ENCODE measurements at regions not wholly inside any gene's neighbourhood (a gene's known extent, or its start where the extent isn't known, plus 50 kb on each side); places are given as distances from the start of the nearest gene placed in this dataset.
"Not testable (repeated sequence)": the region's sequence is repeated elsewhere in the genome, so short reads cannot be mapped to it uniquely, and the experiment has no call there.

DNA sequence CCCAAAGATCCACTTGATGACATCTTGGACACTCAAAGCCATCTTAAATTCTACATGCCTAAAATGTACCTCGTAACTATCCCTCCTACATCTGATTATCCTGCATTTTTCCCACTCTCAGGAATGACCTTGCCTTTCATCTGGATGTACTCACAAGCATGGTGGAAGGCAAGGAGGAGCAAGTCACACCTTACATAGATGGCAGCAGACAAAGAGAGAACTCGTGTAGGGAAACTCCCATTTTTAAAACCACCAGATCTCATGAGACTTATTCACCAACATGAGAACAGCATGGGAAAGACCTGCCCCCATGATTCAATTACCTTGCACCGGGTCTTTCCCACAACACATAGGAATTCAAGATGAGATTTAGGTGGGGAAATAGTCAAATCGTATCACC is 616.0 kb downstream of the MCTP2 start:
- no peak for DNase-seq

DNA sequence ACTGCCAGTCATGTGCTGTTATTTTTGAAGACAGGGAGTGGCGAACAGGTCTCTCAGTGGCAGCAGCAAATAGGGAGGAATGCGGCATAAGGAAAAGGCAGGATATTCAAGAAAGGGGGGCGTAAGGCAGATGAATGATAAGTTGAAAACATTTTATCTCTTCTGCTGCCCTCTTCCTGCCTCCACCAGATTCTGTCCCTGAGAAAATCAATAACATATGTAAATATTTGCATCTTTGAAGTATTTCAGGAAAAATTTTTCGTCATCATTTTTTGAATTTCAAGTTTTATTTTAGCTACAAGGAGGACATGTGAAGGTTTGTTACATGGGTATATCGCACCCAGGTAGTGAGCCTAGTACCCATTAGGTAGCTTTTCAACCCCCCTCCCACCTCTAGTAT is 616.7 kb downstream of the MCTP2 start:
- no peak for DNase-seq

DNA sequence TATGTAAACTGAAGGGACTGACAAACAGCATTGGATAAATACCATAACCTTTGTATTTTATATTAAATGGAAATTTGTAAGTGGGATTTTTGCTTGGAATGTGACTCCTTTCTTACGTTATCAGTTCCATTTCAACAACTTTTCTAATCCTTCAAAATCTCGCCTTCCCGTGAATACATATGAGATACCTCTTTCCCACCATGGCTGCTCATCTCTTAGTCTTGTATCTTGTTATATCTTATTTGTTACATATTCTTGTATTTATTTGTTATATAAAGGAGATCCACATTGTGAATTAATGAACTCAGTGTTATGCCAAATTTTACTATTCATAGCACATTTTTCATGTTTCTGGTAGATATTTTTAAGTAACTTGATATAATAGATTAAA is 623.7 kb downstream of the MCTP2 start:
- no peak for DNase-seq

DNA sequence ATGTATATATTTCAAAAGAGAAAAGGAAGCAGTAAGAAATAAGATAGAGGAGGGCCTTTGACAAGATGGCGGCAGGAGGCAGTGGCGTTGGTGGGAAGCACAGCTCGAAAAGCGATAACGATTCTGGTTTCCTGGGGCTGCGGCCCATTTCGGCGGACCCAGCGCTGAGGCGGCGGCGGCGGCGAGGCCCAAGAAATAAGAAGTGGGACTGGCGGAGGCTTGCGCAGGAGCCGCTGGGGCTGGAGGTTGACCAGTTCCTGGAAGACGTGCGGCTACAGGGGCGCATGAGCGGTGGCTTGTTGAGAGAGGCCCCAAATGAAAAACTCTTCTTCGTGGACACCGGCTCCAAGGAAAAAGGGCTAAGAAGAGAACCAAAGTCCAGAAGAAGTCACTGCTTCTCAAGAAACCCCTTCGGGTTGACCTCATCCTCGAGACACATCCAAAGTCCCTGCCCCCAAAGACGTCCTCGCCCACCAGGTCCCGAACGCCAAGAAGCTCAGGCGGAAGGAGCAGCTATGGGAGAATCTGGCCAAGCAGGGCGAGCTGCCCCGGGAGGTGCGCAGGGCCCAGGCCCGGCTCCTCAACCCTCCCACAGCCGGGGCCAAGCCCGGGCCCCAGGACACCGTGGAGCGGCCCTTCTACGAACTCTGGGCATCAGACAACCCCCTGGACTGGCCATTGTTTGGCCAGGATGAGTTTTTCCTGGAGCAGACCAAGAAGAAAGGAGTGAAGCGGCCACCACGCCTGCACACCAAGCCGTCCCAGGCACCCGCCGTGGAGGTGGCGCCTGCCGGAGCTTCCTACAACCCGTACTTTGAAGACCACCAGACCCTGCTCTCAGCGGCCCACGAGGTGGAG is 624.3 kb downstream of the MCTP2 start:
- no peak for DNase-seq

DNA sequence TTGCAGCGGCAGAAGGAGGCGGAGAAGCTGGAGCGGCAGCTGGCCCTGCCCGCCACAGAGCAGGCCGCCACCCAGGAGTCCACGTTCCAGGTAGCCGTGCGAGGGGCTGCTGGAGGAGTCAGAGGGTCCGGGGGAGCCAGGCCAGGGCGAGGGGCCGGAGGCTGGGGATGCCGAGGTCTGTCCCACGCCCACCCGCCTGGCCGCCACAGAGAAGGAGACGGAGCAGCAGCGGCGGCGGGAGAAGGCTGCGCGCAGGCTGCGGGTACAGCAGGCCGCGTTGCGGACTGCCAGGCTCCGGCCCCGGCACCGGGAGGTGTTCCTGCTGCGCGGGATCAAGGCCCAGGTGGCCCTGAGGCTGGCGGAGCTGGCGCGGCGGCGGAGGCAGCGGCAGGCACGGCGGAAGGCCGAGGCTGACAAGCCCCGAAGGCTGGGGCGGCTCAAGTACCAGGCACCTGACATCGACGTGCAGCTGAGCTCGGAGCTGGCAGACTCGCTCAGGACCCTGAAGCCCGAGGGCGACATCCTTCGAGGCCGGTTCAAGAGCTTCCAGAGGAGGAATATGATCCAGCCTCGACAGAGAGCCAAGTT is 625.0 kb downstream of the MCTP2 start:
- no peak for DNase-seq

DNA sequence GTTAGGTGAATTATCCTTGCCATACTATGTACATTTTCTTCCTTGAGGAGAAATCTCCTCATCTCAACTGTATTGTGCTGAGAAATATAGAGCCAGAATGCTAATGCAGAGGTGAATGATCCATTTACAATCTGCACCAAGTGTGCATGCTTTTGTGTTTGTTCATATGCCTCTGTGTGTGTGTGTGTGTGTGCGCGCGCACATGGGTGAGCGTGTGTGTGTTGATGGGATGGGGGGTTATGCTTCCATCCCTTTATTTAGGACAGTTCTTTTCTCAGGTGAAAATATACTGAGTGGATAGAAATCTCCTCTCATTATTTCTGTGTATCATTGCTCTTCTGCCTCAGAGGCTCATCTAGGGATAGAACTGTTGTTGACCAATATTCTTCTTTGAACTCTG is 626.1 kb downstream of the MCTP2 start:
- DNase-seq = no peak

DNA sequence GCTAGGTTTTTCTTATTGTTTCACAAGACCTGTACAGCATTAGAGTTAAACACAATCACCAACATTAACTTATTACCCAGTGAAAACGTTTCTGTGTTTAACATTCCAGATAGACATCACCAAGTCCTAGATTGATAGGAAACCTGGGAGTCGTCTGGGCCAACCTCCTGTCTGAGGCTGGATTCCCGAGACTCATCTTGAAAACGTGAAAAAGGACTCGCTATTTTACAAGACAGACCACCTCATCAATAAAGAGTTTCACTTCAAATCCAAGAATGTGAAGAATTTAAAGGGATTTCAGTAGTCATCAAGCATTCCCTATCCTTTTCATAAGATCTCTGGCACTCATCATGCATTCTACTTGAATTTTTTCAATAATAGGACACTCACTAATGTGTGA is 626.6 kb downstream of the MCTP2 start:
- no peak for DNase-seq

DNA sequence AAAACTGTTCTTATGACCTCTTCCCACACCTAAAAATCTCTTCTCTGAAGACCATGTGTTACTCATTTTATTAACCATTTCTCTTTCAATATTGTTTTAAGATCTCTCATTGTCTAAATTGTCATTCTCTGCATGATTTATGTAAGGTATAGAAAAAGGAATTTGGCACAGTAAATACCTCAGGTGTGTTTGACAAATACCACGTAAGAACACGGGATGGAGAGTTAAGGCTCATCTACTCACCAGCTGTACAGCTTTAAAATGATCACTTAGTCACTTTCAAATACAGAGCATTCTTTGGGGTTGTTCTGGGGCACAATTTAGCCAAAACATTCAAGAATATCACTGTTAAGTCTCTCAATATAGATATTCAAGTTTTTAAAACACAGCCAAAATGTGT is 627.1 kb downstream of the MCTP2 start:
- no peak for DNase-seq

DNA sequence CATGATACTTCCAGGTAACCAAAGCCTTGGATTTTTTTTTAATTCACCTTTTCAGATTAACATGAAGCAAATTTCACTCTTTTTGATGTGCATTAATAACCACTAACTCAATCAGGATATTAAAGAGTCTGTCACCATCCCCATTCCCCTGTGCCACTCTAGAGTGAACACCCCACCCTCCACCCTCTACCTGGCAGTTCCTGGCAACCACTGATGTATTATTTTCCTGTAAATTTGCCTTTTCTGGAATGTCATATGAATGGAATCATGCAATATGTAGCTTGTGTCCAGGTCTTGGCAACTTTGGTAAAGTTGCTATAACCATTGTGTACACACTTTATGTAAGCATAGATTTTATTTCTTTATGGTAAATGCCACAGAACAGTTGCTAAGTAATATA is 627.6 kb downstream of the MCTP2 start:
- DNase-seq = no peak

DNA sequence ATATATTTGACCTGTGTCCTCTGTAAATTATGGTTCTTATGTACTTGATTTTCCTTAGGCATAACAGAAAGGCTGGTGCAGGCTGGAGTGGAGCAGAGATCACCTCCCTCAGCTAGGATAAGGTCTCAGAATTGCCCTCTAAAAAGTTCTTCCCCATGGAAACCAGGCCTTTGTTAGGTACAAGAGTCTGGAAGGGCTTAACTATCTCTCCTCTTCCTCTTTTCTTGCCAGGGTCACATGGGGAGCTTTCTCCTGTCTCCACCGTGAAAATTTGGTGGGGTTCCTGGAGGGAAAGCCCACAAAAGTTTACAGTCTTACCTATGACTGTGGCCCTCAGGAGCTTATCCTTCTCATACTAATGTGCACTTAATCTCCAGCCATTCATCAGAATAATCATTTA is 633.2 kb downstream of the MCTP2 start:
- DNase-seq = no peak

DNA sequence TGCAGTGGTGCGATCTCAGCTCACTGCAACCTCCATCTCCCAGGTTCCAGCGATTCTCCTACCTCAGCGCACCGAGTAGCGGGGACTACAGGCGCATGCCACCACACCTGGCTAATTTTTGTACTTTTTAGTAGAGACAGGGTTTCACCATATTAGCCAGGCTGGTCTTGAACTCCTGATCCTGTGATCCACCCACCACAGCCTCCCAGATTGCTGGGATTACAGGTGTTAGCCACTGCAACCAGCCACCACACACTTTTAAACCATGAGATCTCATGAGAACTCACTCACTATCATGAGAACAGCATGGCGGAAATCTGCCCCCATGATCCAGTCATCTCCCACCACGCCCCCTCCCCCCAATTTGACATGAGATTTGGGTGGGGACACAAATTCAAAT is 636.9 kb downstream of the MCTP2 start:
- DNase-seq = not testable (repeated sequence)

DNA sequence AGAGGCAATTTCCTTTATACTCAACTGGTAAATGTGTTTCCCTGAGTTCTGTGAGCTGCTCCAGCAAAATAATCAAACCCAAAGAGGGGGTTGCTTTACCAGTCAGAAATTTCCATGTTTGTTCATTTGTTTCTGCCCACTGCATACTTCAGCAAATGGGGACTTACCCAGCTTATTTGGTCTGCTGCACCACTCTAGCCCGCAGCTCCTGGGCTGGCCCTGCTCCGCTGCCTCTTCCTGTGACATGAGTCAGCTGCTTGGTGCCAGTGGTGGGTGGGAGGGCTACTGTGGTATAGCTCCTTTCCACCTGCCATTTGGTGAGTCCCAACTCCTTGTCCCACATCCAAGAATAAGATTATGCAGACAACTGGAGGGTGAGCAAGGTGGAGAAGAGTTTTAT is 644.2 kb downstream of the MCTP2 start:
- no peak for DNase-seq

DNA sequence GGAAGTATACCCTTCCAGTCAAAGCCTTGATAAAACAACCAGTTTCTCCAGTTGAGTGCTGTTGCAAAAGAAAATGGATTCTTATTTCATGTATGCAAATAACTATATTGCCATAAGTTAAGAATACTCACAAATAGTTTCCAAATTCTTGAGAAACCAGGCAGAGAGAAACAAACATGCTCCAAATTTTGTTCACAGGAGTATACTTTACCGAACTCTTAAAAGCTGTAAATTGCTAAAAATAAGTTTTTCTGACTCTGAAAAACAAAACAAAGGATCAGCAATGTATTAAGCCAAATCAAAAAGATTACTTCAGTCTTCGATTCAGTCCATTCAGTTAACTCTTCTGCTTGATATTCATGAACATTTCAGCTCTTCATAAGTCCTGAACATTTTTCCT is 646.5 kb downstream of the MCTP2 start:
- DNase-seq = no peak

DNA sequence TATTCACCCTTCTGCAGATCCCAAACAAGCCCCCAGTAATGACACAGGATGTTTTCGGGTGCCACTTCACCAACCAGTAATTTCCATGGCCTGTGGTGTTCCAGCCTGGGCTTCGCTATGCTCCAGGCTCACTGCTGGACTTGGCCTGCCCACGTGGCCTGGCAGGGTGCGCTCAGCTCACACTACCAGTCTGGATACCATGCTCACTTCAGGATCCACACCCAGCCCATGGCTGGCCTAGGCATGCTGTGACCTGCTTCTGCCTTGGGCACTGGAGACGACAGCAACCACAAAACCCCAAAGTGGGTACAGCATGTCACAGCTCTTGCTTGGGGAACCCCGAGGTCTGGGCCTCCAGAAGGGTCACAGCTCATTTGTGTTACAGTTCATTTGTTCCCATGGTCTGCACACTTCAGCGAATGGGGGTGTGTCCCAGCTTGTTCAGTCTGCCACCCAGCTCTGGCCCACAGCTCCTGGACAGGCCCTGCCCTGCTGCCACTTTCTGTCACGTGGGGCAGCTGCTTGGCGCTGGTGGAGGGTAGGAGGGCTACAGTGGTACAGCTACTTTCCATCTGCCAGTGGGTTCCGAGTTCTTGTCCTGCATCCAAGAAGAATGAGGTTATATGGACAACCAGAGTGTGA is 650.8 kb downstream of the MCTP2 start:
- no peak for DNase-seq

DNA sequence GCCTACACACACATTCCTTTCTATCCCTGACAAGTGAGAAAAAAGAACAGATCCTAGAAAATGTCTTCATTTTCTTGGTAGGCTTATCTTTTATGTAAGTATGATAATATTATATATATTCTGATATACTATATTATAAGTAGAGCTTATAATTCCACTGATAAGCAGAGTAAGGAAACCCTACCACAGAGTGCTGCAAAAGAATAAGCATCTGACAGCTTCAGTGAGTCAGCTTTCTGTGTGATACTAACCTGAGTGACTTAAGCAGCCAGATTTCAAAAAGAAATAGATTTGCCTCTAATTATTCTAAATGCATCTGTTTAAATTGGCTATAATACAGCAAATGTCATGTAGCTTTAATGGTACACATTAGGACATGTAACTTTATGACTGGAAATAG is 656.0 kb downstream of the MCTP2 start:
- DNase-seq = no peak

DNA sequence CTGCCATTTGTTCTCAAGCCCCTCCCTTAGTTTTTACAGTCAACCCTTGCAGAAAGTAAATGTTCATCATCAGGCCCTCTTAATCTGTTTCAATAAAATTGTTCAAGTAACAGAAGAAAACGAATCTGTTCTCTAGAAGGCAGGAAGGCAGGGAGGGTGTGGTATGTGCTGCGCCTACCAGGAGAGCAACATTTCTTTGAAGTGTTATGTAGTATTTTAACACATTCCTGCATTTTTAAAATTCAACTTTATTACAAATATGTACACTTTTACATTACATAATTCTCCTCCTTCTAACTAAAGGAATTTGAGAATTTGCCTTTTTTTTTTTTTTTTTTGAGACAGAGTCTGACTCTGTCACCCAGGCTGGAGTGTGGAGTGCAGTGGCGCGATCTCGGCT is 657.8 kb downstream of the MCTP2 start:
- DNase-seq = no peak

DNA sequence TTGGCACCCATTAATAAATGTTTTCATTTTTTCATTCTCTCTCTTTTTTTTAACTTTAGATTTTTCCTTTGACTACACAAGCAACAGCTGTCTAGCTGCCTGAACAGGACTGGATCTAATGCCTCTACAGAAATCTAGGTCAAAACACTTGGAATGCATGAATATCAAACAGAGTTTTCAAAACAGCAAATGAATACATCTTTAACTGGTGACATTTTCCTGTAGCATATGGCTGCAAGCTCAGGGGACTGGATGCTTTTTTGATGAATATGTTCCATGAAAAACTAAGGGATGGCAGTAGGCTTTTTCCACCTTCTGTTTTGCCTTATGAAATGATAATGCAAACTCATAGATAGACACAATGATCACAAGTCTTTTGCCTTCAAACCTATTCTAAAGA is 661.7 kb downstream of the MCTP2 start:
- DNase-seq = no peak

DNA sequence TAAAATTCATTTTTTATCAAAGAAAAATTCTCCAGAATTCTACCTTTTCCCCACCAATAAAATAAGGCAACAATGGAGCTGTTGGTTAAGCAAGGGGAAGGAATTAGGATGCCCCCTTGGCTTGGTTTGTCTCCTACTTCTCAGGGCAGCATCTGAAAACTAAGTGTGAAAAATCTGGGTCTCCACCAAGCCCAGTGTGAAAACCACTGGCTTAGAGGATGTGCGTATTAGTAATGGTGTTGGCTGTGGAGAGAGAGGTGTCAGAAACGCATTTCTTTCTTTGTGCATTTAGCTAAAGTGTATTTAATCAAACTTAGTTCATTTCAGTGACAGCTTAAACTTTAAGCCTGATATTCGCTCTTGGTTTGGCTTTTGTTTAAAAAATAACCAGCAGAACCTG is 662.7 kb downstream of the MCTP2 start:
- no peak for DNase-seq

DNA sequence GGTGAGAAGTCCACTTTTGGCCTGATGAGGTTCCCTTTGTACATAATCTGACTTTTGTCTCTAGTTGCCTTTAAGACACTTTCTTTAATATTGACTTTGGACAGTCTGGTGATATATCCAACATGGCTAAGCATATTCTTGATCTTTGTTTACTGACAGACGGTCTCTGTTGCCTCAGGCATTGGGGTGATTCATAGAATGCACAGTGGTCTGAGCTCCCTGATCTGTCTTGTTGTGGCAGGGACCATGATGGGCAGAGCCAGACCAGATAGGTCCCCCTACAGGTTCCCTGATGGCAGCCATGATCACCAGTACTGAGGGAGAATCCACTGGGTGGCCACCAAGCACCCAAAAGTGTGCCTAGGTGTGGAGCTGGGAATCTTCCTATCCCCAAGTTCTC is 678.1 kb downstream of the MCTP2 start:
- no peak for DNase-seq

DNA sequence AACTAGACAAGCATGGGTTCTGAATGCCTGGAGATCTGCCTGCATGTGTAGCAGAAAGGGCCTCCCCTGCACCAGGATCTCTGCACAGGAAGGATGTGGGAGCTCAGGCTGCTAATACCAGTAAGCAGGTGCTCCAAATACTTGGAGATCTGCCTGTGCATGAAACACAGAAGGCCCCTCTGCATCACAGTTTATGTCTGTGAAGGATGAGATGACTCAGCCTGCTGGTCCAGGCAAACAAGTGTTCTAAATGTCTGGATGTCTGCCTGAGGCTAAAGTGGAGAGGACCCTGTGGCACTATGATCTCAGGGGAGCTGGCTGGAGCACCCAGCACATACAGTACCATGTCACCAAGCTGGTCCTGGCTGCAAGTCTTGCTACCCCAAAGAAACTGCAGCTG is 678.8 kb downstream of the MCTP2 start:
- no peak for DNase-seq

DNA sequence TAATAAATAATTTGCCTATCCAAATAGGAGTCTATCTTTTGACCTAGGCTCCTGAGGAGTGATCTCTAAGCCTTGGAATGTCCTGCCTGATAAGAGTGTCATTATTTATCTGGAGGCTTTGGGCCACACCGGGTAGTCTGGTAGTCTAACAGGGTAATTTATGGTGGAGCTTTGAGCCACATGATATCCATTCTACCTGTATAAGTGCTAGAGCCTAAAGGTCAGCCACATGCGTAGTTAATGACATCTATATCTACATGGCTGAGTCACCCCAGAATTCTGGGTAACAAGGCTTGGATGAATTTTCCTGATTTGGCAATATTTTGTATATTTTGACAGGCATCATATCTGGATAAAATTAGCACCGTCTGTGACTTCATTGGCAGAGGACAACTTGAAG is 681.4 kb downstream of the MCTP2 start:
- no peak for DNase-seq

DNA sequence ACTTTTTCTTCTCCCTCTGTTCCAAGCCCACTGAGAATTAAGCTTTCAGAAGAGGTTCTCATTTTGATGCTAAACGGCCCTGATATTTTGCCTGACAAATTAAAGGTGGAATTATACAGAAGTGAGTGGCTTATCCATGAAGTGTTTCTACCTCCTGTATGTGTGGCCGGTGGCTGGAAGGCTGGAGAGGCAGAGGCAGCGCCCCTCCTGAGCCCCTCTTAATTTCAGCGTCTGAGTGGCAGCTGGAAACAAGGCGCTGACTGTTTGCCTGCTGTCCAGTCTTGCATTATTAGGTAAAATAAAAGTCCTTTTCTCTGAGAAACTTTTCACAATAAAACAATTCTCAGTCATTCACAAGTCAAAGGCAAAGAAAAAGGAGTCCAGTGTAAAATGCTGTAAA is 685.7 kb downstream of the MCTP2 start:
- DNase-seq = no peak

DNA sequence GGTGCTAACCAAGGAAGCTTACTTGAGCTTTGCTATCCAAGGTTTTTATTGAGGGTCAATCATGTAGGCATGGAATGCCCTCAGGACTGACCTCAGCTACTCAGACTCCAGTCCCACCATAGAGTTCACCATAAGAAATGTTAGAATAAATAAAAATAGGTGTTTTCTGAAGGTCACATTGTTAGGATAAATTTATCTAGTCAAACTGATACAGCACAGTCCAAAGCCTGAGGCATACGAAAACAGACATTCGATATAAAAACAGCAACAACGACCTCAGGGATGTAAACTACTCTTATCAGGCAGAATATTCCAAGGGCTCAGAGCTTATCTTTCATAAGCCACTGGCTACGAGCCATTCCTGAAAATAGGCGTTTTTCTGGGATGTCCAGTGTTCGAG is 690.6 kb downstream of the MCTP2 start:
- DNase-seq = no peak

DNA sequence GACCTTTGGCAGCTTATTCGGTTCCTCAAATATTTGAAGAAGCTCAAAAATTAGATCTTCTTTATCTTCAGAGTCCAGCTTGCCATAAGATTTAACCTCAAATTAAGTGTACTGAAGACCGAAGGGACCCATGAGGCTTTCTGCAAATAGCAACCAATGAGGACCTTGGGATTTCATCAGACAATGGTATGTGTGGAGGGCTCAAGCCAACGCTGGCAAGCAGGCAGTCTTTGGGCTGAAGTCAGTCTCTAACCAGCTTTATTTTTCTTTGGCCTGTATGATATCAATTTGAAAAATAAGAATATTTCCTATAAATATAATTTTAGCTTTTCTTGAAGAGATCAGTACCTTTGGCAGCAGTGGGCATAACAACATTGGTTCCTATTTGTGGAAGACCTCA is 692.7 kb downstream of the MCTP2 start:
- no peak for DNase-seq

Measured in NCI-H2171 (cell line).